ENCODE measurements at regions not wholly inside any gene's neighbourhood (a gene's known extent, or its start where the extent isn't known, plus 50 kb on each side); places are given as distances from the start of the nearest gene placed in this dataset.
"Not testable (repeated sequence)": the region's sequence is repeated elsewhere in the genome, so short reads cannot be mapped to it uniquely, and the experiment has no call there.

GRCh38 chr1:227487606-227488005 lies 75.8 kb upstream of the ZNF678 start:
- ATAC-seq = no peak
- intact Hi-C loops (cut with DNase I, micrococcal nuclease) = loop anchor here (10.0 kb wide), 2 partner anchors 277 to 467 kb away; no protein-coding TSS in a partner anchor
- no peak for DNase-seq

GRCh38 chr1:227486559-227486958 lies 76.8 kb upstream of the ZNF678 start:
- Histone ChIP-seq H3K4me3 (no peak overlapping the region), H3K36me3 (ENCODE audit: low read depth) (no peaks in the 10 kb centered on the region), H3K9me3 (peaks cover 4% of the 10 kb centered on the region), H3K4me1 (ENCODE audit: low read depth) (no peaks in the 10 kb centered on the region)
- no peak for ATAC-seq
- no peak for TF ChIP-seq CTCF (IDR thresholded peaks at IDR 0.05)
- intact Hi-C loops (cut with DNase I, micrococcal nuclease) = loop anchor here (10.0 kb wide), 2 partner anchors 278 to 468 kb away; no protein-coding TSS in a partner anchor
- DNase-seq = no peak

More at GRCh38 chr1:227487606-227488005, 75.8 kb upstream of the ZNF678 start:
- Histone ChIP-seq H3K36me3 (ENCODE audit: low read depth) (no peaks in the 10 kb centered on the region), H3K4me1 (ENCODE audit: low read depth) (no peaks in the 10 kb centered on the region), H3K4me3 (no peak overlapping the region), H3K9me3 (peaks cover 4% of the 10 kb centered on the region)
- no peak for TF ChIP-seq CTCF (IDR thresholded peaks at IDR 0.05)

GRCh38 chr1:227482023-227482299 lies 81.4 kb upstream of the ZNF678 start:
- Histone ChIP-seq H3K9me3 (no peaks in the 10 kb centered on the region), H3K4me1 (ENCODE audit: low read depth) (no peaks in the 10 kb centered on the region), H3K4me3 (no peak overlapping the region), H3K36me3 (ENCODE audit: low read depth) (no peaks in the 10 kb centered on the region)
- intact Hi-C loops (cut with DNase I, micrococcal nuclease) = loop anchor here (10.0 kb wide), 2 partner anchors 283 to 473 kb away; no protein-coding TSS in a partner anchor
- no peak for TF ChIP-seq CTCF (IDR thresholded peaks at IDR 0.05)
- DNase-seq (no peak), ATAC-seq (no peak)

- intact Hi-C loops (cut with DNase I, micrococcal nuclease); ATAC-seq; H3K4me3 ChIP-seq: not testable (repeated sequence)
Observed at GRCh38 chr1:227474072-227474471, 89.3 kb upstream of the ZNF678 start.

GRCh38 chr1:227472772-227473171 lies 90.6 kb upstream of the ZNF678 start:
- intact Hi-C loops (cut with DNase I, micrococcal nuclease) = no loop called here
- H3K9me3 ChIP-seq = peaks cover 3% of the 10 kb centered on the region
- H3K4me1 ChIP-seq (ENCODE audit: low read depth) = no peaks in the 10 kb centered on the region
- DNase-seq = no peak
- no peak for TF ChIP-seq CTCF (IDR thresholded peaks at IDR 0.05)
- no peak for ATAC-seq
- H3K36me3 ChIP-seq (ENCODE audit: low read depth) = no peaks in the 10 kb centered on the region
- no peak overlapping the region for H3K4me3 ChIP-seq

More at GRCh38 chr1:227474072-227474471, 89.3 kb upstream of the ZNF678 start:
- DNase-seq; H3K4me1 ChIP-seq (ENCODE audit: low read depth); H3K9me3 ChIP-seq; H3K36me3 ChIP-seq (ENCODE audit: low read depth): not testable (repeated sequence)

- H3K9me3 ChIP-seq = peaks cover 3% of the 10 kb centered on the region
- intact Hi-C loops (cut with DNase I, micrococcal nuclease) = no loop called here
- no peak for TF ChIP-seq CTCF (IDR thresholded peaks at IDR 0.05)
- no peaks in the 10 kb centered on the region for H3K36me3 ChIP-seq (ENCODE audit: low read depth)
- H3K4me3 ChIP-seq = no peak overlapping the region
- no peak for ATAC-seq
- no peak for DNase-seq
- no peaks in the 10 kb centered on the region for H3K4me1 ChIP-seq (ENCODE audit: low read depth)
Observed at GRCh38 chr1:227470688-227471087, 92.7 kb upstream of the ZNF678 start.
